DND-41 (cell line): ENCODE measurements at regions not wholly inside any gene's neighbourhood (a gene's known extent, or its start where the extent isn't known, plus 50 kb on each side); places are given as distances from the start of the nearest gene placed in this dataset.

Source experiments
- EZH2 ChIP-seq: IDR thresholded peaks from 3 replicates; pipeline ENCODE4 v1.6.1; 2012; ENCODE audit warnings: borderline replicate concordance, low read depth, mild to moderate bottlenecking, moderate library complexity, low read length, inconsistent platforms; ENCODE audit not compliant: severe bottlenecking
- TF ChIP-seq, protein P1 (sequence below): IDR thresholded peaks from 2 replicates; pipeline ENCODE4 v1.5.1; 2012; ENCODE audit warnings: borderline replicate concordance, low read length, moderate library complexity, mild to moderate bottlenecking; ENCODE audit not compliant: poor library complexity, severe bottlenecking; ENCODE audit errors: extremely low read depth

DNA sequence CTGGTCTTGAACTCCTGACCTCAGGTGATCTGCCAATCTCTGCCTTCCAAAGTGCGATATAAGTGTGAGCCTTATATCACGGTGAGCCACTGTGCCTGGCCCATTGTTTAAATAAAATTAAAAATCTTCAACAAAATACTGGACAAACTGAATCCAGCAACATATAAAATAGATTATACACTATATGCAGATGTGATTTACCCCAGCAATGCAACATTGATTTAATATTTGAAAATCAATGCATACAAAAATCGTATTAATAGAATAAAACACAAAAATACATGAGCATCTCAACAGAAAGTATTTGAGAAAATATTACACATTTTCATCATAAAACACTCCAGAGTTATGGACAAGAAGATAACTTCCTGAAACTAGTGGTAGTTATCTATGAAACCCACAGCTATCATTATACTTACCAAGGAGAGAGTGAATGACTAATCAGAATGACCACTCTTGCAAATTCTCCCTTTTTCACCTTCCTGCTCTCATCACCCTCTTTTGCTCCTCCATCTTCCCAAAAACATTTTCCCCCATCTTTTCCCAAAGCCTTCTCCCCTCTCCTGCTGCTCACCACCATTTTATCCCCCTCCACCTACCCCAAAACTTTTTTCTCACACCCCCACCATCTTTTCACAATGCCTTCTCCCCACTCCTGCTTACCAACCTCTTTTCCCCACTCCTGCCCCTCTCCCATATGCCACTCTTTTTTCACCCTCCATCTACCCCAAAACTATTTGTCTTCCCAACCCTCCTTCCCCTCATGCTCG lies 122.1 kb upstream of the VPREB1 start:
- TF ChIP-seq, protein P1, sequence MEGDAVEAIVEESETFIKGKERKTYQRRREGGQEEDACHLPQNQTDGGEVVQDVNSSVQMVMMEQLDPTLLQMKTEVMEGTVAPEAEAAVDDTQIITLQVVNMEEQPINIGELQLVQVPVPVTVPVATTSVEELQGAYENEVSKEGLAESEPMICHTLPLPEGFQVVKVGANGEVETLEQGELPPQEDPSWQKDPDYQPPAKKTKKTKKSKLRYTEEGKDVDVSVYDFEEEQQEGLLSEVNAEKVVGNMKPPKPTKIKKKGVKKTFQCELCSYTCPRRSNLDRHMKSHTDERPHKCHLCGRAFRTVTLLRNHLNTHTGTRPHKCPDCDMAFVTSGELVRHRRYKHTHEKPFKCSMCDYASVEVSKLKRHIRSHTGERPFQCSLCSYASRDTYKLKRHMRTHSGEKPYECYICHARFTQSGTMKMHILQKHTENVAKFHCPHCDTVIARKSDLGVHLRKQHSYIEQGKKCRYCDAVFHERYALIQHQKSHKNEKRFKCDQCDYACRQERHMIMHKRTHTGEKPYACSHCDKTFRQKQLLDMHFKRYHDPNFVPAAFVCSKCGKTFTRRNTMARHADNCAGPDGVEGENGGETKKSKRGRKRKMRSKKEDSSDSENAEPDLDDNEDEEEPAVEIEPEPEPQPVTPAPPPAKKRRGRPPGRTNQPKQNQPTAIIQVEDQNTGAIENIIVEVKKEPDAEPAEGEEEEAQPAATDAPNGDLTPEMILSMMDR, result no peak
- TF ChIP-seq EZH2, result no peak
